Kidney epithelial cell (primary cell): ENCODE measurements at regions not wholly inside any gene's neighbourhood (a gene's known extent, or its start where the extent isn't known, plus 50 kb on each side); places are given as distances from the start of the nearest gene placed in this dataset.

ENCODE experiments used
- DNase-seq: peaks from one replicate; pipeline ENCODE4 v3.0.0-alpha.2; 2010; ENCODE audit warnings: low read depth
- H3K27me3 ChIP-seq: 2 replicates; pipeline ENCODE4 v1.6.0; 2011; ENCODE audit warnings: low read length; ENCODE audit not compliant: control insufficient read depth, insufficient read depth
- H3K36me3 ChIP-seq: 2 replicates; pipeline ENCODE4 v1.5.1; 2011; ENCODE audit warnings: low read length; ENCODE audit not compliant: control insufficient read depth, insufficient read depth
- H3K4me3 ChIP-seq: 2 replicates; pipeline ENCODE4 v1.5.1; 2011; ENCODE audit warnings: low read depth, mild to moderate bottlenecking, control low read depth, low read length
- CTCF ChIP-seq: IDR thresholded peaks from 2 replicates; pipeline ENCODE4 v1.5.1; 2011; ENCODE audit warnings: mild to moderate bottlenecking, moderate library complexity, low read length, control low read depth, inconsistent platforms; ENCODE audit not compliant: insufficient read depth, poor library complexity, severe bottlenecking

GRCh38 chr22:49543876-49544275 is 283.8 kb downstream of the BRD1 start:
- H3K27me3 ChIP-seq, result no peaks in the 10 kb centered on the region
- H3K4me3 ChIP-seq, result no peak overlapping the region
- no peak for TF ChIP-seq CTCF
- H3K36me3 ChIP-seq, result no peaks in the 10 kb centered on the region
- no peak for DNase-seq

GRCh38 chr22:49541693-49542230 is 285.9 kb downstream of the BRD1 start:
- no peak for DNase-seq
- H3K27me3 ChIP-seq, result no peaks in the 10 kb centered on the region
- no peak for TF ChIP-seq CTCF

GRCh38 chr22:49540913-49541692 is 286.6 kb downstream of the BRD1 start:
- H3K27me3 ChIP-seq, result no peaks in the 10 kb centered on the region
- no peak overlapping the region for H3K4me3 ChIP-seq
- no peaks in the 10 kb centered on the region for H3K36me3 ChIP-seq
- DNase-seq, result no peak
- TF ChIP-seq CTCF, result no peak

More at GRCh38 chr22:49541693-49542230, 285.9 kb downstream of the BRD1 start:
- H3K4me3 ChIP-seq, result no peak overlapping the region
- H3K36me3 ChIP-seq, result no peaks in the 10 kb centered on the region

GRCh38 chr22:49540084-49540912 is 287.4 kb downstream of the BRD1 start:
- no peaks in the 10 kb centered on the region for H3K27me3 ChIP-seq
- no peaks in the 10 kb centered on the region for H3K36me3 ChIP-seq
- DNase-seq, result no peak
- H3K4me3 ChIP-seq, result no peak overlapping the region
- no peak for TF ChIP-seq CTCF

- DNase-seq, result no peak
- Histone ChIP-seq H3K36me3 (no peaks in the 10 kb centered on the region), H3K4me3 (no peak overlapping the region), H3K27me3 (no peaks in the 10 kb centered on the region)
- TF ChIP-seq CTCF, result no peak
These were observed 289.7 kb downstream of the BRD1 start for GRCh38 chr22:49538006-49538405.
